Peyer's patch (tissue), 4 donors: ENCODE measurements at regions not wholly inside any gene's neighbourhood (a gene's known extent, or its start where the extent isn't known, plus 50 kb on each side); places are given as distances from the start of the nearest gene placed in this dataset.

ENCODE experiments used
- DNase-seq, 3 donors: peaks; one replicate each; pipeline ENCODE4 v3.0.0-alpha.2; 2017 to 2019
- H3K27ac ChIP-seq, 4 donors: fragments of 200-600 bp; sonication (generic); one replicate each; pipeline ENCODE4 v1.5.1; 2016 to 2019
- H3K27me3 ChIP-seq, 2 donors: fragments of 200-600 bp; sonication (generic); one replicate each; pipeline ENCODE4 v1.5.1; 2019
- H3K36me3 ChIP-seq, 3 donors: fragments of 200-600 bp; sonication (generic); one replicate each; pipeline ENCODE4 v1.5.1; 2016 to 2019
- H3K4me1 ChIP-seq, 4 donors: fragments of 200-600 bp; sonication (generic); one replicate each; pipeline ENCODE4 v1.5.1; 2016 to 2019
- H3K4me3 ChIP-seq, 4 donors: fragments of 200-600 bp; sonication (generic); 1 replicate in 3 of 4; 2 replicates in 1 of 4; pipeline ENCODE4 v1.5.1; 2016 to 2019; ENCODE audit warnings: mild to moderate bottlenecking in 1 of 4
- H3K9me3 ChIP-seq, 4 donors: fragments of 200-600 bp; sonication (generic); one replicate each; pipeline ENCODE4 v1.5.1; 2016 to 2019; ENCODE audit warnings: mild to moderate bottlenecking in 1 of 4
- POLR2A ChIP-seq, 2 donors: fragments of 450-650 bp; IDR thresholded peaks; one replicate each; pipeline ENCODE4 v1.5.1; 2017; ENCODE audit warnings: antibody characterized with exemption in 2 of 2, mild to moderate bottlenecking in 2 of 2, moderate library complexity in 2 of 2
- TF ChIP-seq, protein P1 (sequence below), 6 experiments: fragments of 450-650 bp in 4 of 6; fragments of 200-600 bp in 2 of 6; sonication (generic) in 1 of 6; IDR thresholded peaks; one replicate each; pipeline ENCODE4 v1.5.1; 2017 to 2019; ENCODE audit warnings: antibody characterized with exemption in 6 of 6, mild to moderate bottlenecking in 3 of 6, moderate library complexity in 1 of 6

DNA sequence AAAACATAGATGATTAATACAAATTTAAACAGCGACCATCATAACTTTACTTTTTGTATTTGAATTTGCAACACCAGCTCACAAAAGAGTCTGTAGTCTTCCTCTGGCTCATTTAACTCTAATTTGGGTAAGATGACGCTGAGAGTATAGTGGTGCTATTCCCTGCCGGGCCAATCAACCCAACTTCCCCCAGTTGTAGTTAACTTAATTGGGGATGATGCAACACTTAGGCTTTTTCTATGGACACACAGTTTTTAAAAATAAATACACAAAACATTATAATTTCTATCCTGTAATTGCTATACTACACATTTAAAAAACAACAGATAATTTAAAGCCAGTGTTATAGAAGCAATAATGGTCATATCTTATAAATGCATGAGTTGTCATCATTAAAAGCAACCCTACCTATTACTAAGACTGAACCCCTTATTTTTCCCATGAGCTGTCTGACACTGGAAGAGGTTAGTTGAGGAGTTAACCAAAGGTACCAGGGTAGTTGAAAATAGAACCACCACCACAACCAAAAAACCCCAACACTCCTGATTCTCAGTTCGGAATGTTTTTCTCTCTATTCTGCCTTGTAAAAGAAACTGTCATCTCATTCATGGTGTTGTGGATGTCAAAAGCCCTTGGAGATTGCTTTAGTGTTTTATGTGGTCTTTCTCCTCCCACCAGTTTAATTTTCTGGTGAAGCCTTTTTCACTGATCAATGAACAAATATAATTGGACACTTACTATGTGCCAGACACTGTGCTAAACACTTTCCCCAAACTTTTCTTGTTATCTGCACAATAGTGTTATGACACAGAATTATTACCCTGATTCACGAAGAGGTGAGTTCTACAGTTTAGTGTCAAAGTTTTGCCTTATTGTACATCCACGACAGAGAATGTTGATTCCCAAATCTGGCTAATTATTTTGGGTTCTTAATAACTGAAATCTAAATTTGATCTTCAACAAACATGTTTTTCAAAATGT lies 61.5 kb upstream of the RAPGEF2 start:
- H3K27ac ChIP-seq = no peak overlapping the region
- H3K27me3 ChIP-seq = no peaks in the 10 kb centered on the region
- H3K36me3 ChIP-seq = no peaks in the 10 kb centered on the region
- no peak for DNase-seq
- no peaks in the 10 kb centered on the region for H3K4me1 ChIP-seq
- H3K4me3 ChIP-seq = no peak overlapping the region
- no peaks in the 10 kb centered on the region for H3K9me3 ChIP-seq
- no peak for TF ChIP-seq POLR2A (IDR thresholded peaks at IDR 0.05)
- TF ChIP-seq, protein P1, sequence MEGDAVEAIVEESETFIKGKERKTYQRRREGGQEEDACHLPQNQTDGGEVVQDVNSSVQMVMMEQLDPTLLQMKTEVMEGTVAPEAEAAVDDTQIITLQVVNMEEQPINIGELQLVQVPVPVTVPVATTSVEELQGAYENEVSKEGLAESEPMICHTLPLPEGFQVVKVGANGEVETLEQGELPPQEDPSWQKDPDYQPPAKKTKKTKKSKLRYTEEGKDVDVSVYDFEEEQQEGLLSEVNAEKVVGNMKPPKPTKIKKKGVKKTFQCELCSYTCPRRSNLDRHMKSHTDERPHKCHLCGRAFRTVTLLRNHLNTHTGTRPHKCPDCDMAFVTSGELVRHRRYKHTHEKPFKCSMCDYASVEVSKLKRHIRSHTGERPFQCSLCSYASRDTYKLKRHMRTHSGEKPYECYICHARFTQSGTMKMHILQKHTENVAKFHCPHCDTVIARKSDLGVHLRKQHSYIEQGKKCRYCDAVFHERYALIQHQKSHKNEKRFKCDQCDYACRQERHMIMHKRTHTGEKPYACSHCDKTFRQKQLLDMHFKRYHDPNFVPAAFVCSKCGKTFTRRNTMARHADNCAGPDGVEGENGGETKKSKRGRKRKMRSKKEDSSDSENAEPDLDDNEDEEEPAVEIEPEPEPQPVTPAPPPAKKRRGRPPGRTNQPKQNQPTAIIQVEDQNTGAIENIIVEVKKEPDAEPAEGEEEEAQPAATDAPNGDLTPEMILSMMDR (IDR thresholded peaks at IDR 0.05) = no peak

- H3K9me3 ChIP-seq = no peaks in the 10 kb centered on the region
- H3K4me3 ChIP-seq = no peak overlapping the region
- no peaks in the 10 kb centered on the region for H3K27me3 ChIP-seq
- no peaks in the 10 kb centered on the region for H3K4me1 ChIP-seq
- TF ChIP-seq POLR2A (IDR thresholded peaks at IDR 0.05) = no peak
- TF ChIP-seq, protein P1 (IDR thresholded peaks at IDR 0.05) = no peak
- no peaks in the 10 kb centered on the region for H3K36me3 ChIP-seq
- peak in 1 of 3 donors; percentile 54 for DNase-seq
- H3K27ac ChIP-seq = no peak overlapping the region
These were observed 60.7 kb upstream of the RAPGEF2 start for GRCh38 chr4:159042097-159042605.

GRCh38 chr4:159042868-159043267 lies 60.0 kb upstream of the RAPGEF2 start:
- no peaks in the 10 kb centered on the region for H3K36me3 ChIP-seq
- no peak for TF ChIP-seq POLR2A (IDR thresholded peaks at IDR 0.05)
- TF ChIP-seq, protein P1 (IDR thresholded peaks at IDR 0.05) = no peak
- DNase-seq = no peak
- H3K4me1 ChIP-seq = peaks cover 0 to 1% (median 0%) of the 10 kb centered on the region in 4 donors
- no peak overlapping the region for H3K27ac ChIP-seq
- no peaks in the 10 kb centered on the region for H3K27me3 ChIP-seq
- no peaks in the 10 kb centered on the region for H3K9me3 ChIP-seq
- H3K4me3 ChIP-seq = no peak overlapping the region

GRCh38 chr4:159043861-159044260 lies 59.0 kb upstream of the RAPGEF2 start:
- Histone ChIP-seq H3K27ac (no peak overlapping the region), H3K4me3 (no peak overlapping the region), H3K27me3 (no peaks in the 10 kb centered on the region), H3K36me3 (no peaks in the 10 kb centered on the region), H3K4me1 (peaks cover 0 to 7% (median 0%) of the 10 kb centered on the region in 4 donors), H3K9me3 (no peaks in the 10 kb centered on the region)
- TF ChIP-seq, protein P1 (IDR thresholded peaks at IDR 0.05) = no peak
- TF ChIP-seq POLR2A (IDR thresholded peaks at IDR 0.05) = no peak
- no peak for DNase-seq

DNA sequence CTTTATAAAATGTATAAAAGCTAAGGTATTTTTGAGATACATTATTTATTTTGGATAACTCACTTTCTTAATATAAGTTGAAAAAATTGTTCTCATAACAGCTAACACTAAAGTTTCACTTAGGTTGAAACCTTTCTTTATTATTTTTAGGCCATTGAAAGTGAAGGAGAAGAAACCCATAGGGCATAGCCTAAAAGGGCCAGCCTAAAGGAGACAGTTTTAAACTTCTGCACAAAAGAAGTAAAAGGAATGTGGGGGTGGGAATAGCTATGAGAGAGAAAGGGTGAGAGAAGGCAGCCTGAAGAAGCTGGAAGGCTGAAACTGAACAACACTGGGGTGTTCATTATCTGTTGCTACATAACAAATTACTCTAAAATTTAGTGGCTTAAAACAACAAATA lies 57.6 kb upstream of the RAPGEF2 start:
- TF ChIP-seq, protein P1 (IDR thresholded peaks at IDR 0.05) = no peak
- no peak for TF ChIP-seq POLR2A (IDR thresholded peaks at IDR 0.05)
- Histone ChIP-seq H3K27me3 (no peaks in the 10 kb centered on the region), H3K9me3 (no peaks in the 10 kb centered on the region), H3K4me1 (peaks cover 0 to 7% (median 0%) of the 10 kb centered on the region in 4 donors), H3K27ac (no peak overlapping the region), H3K4me3 (no peak overlapping the region), H3K36me3 (no peaks in the 10 kb centered on the region)
- no peak for DNase-seq
